Activated T-helper 1 cell treated with anti-CD3 and anti-CD28 coated beads, Interleukin-12 subunit alpha, Interleukin-12 subunit beta, Interleukin-2, Interleukin-4 antibody, amounts not matched to agents 30 ng/mL and 10 ng/mL and 1 ng/mL, durations not matched to agents 14 hours and 24 hours and 36 hours (primary cell): ENCODE measurements at regions not wholly inside any gene's neighbourhood (a gene's known extent, or its start where the extent isn't known, plus 50 kb on each side); places are given as distances from the start of the nearest gene placed in this dataset.

Experiments used
- DNase-seq: peaks from one replicate; pipeline ENCODE4 v3.0.0; 2021; ENCODE audit warnings: low spot score
- H3K27ac Mint-ChIP-seq: one replicate; pipeline ENCODE4 v1.8.0; 2021; ENCODE audit warnings: mild to moderate bottlenecking, mixed read lengths
- H3K27me3 Mint-ChIP-seq: one replicate; pipeline ENCODE4 v1.8.0; 2022; ENCODE audit warnings: mild to moderate bottlenecking, moderate library complexity, mixed read lengths; ENCODE audit not compliant: insufficient read depth
- H3K36me3 Mint-ChIP-seq: one replicate; pipeline ENCODE4 v1.8.0; 2021; ENCODE audit warnings: low read depth, mixed read lengths
- H3K4me1 Mint-ChIP-seq: one replicate; pipeline ENCODE4 v1.8.0; 2021; ENCODE audit warnings: low read depth, mixed read lengths
- H3K4me3 Mint-ChIP-seq: one replicate; pipeline ENCODE4 v1.8.0; 2021; ENCODE audit warnings: mild to moderate bottlenecking, moderate library complexity, mixed read lengths
- H3K9me3 Mint-ChIP-seq: one replicate; pipeline ENCODE4 v1.8.0; 2021; ENCODE audit warnings: mixed read lengths
- intact Hi-C: fragments of 100-400 bp; cut with micrococcal nuclease; formaldehyde crosslinking; loops from one replicate; pipeline ENCODE4 v1.15.1; 2024

GRCh38 chrX:120021927-120022326 is 55.6 kb downstream of the RHOXF2B start:
- DNase-seq: no peak
- H3K4me1 Mint-ChIP-seq: no peaks in the 10 kb centered on the region
- H3K9me3 Mint-ChIP-seq: no peaks in the 10 kb centered on the region
- peaks cover 29% of the 10 kb centered on the region for H3K27me3 Mint-ChIP-seq
- H3K36me3 Mint-ChIP-seq: no peaks in the 10 kb centered on the region
- H3K4me3 Mint-ChIP-seq: no peak overlapping the region
- H3K27ac Mint-ChIP-seq: no peak overlapping the region
- intact Hi-C loops: no loop called here

- no peaks in the 10 kb centered on the region for H3K36me3 Mint-ChIP-seq
Observed at GRCh38 chrX:120020305-120020704, 57.2 kb downstream of the RHOXF2B start.

GRCh38 chrX:120016068-120016441 is 61.4 kb downstream of the RHOXF2B start:
- intact Hi-C loops: loop anchor here (2.0 kb wide), 1 partner anchor 15 kb away; no protein-coding TSS in a partner anchor
- H3K36me3 Mint-ChIP-seq: no peaks in the 10 kb centered on the region
- no peak for DNase-seq
- no peaks in the 10 kb centered on the region for H3K4me1 Mint-ChIP-seq
- no peaks in the 10 kb centered on the region for H3K9me3 Mint-ChIP-seq
- peaks cover 46% of the 10 kb centered on the region for H3K27me3 Mint-ChIP-seq
- H3K27ac Mint-ChIP-seq: no peak overlapping the region
- H3K4me3 Mint-ChIP-seq: peak overlapping the region; percentile 53

More at GRCh38 chrX:120020305-120020704, 57.2 kb downstream of the RHOXF2B start:
- H3K4me3 Mint-ChIP-seq: no peak overlapping the region
- H3K27ac Mint-ChIP-seq: no peak overlapping the region
- no peaks in the 10 kb centered on the region for H3K9me3 Mint-ChIP-seq
- intact Hi-C loops: no loop called here
- peaks cover 43% of the 10 kb centered on the region for H3K27me3 Mint-ChIP-seq
- DNase-seq: no peak
- no peaks in the 10 kb centered on the region for H3K4me1 Mint-ChIP-seq

- Mint-ChIP-seq H3K4me1 (no peaks in the 10 kb centered on the region), H3K27me3 (peaks cover 47% of the 10 kb centered on the region), H3K27ac (no peak overlapping the region), H3K36me3 (no peaks in the 10 kb centered on the region), H3K4me3 (peak overlapping the region; percentile 53), H3K9me3 (no peaks in the 10 kb centered on the region)
- DNase-seq: no peak
- intact Hi-C loops: loop anchor here (2.0 kb wide), 1 partner anchor 15 kb away; no protein-coding TSS in a partner anchor
Observed at GRCh38 chrX:120015145-120016067, 62.1 kb downstream of the RHOXF2B start.

- no peak overlapping the region for H3K27ac Mint-ChIP-seq
- peaks cover 45% of the 10 kb centered on the region for H3K27me3 Mint-ChIP-seq
- H3K9me3 Mint-ChIP-seq: no peaks in the 10 kb centered on the region
- intact Hi-C loops: no loop called here
- no peaks in the 10 kb centered on the region for H3K4me1 Mint-ChIP-seq
- no peak overlapping the region for H3K4me3 Mint-ChIP-seq
- no peaks in the 10 kb centered on the region for H3K36me3 Mint-ChIP-seq
- no peak for DNase-seq
Observed at GRCh38 chrX:120014354-120015130, 62.9 kb downstream of the RHOXF2B start.

- H3K36me3 Mint-ChIP-seq: no peaks in the 10 kb centered on the region
- H3K4me1 Mint-ChIP-seq: no peaks in the 10 kb centered on the region
- intact Hi-C loops: loop anchor here (2.0 kb wide), 1 partner anchor 15 kb away; no protein-coding TSS in a partner anchor
- no peak overlapping the region for H3K4me3 Mint-ChIP-seq
- H3K27me3 Mint-ChIP-seq: peaks cover 37% of the 10 kb centered on the region
- no peaks in the 10 kb centered on the region for H3K9me3 Mint-ChIP-seq
- DNase-seq: no peak
- H3K27ac Mint-ChIP-seq: no peak overlapping the region
Observed at GRCh38 chrX:120001787-120002186, 58.2 kb upstream of the NKAP start.

- H3K4me3 Mint-ChIP-seq: no peak overlapping the region
- peaks cover 49% of the 10 kb centered on the region for H3K27me3 Mint-ChIP-seq
- DNase-seq: no peak
- no peaks in the 10 kb centered on the region for H3K4me1 Mint-ChIP-seq
- intact Hi-C loops: loop anchor here (2.0 kb wide), 1 partner anchor 16 kb away; no protein-coding TSS in a partner anchor
- no peaks in the 10 kb centered on the region for H3K36me3 Mint-ChIP-seq
- H3K27ac Mint-ChIP-seq: no peak overlapping the region
- H3K9me3 Mint-ChIP-seq: no peaks in the 10 kb centered on the region
Observed at GRCh38 chrX:120000490-120001246, 57.1 kb upstream of the NKAP start.

- Mint-ChIP-seq H3K4me1 (no peaks in the 10 kb centered on the region), H3K27me3 (peaks cover 57% of the 10 kb centered on the region), H3K9me3 (no peaks in the 10 kb centered on the region), H3K4me3 (no peak overlapping the region), H3K36me3 (no peaks in the 10 kb centered on the region), H3K27ac (no peak overlapping the region)
- no peak for DNase-seq
- intact Hi-C loops: no loop called here
Observed at GRCh38 chrX:119999087-119999634, 55.6 kb upstream of the NKAP start.

GRCh38 chrX:119997570-119997969 is 54.0 kb upstream of the NKAP start:
- intact Hi-C loops: no loop called here
- H3K4me3 Mint-ChIP-seq: no peak overlapping the region
- no peaks in the 10 kb centered on the region for H3K36me3 Mint-ChIP-seq
- H3K27ac Mint-ChIP-seq: no peak overlapping the region
- H3K4me1 Mint-ChIP-seq: no peaks in the 10 kb centered on the region
- peaks cover 61% of the 10 kb centered on the region for H3K27me3 Mint-ChIP-seq
- DNase-seq: no peak
- no peaks in the 10 kb centered on the region for H3K9me3 Mint-ChIP-seq

- DNase-seq: no peak
- H3K27ac Mint-ChIP-seq: no peak overlapping the region
- no peaks in the 10 kb centered on the region for H3K36me3 Mint-ChIP-seq
- intact Hi-C loops: no loop called here
- H3K27me3 Mint-ChIP-seq: peaks cover 61% of the 10 kb centered on the region
- no peaks in the 10 kb centered on the region for H3K9me3 Mint-ChIP-seq
- H3K4me3 Mint-ChIP-seq: no peak overlapping the region
- no peaks in the 10 kb centered on the region for H3K4me1 Mint-ChIP-seq
Observed at GRCh38 chrX:119996600-119997524, 53.3 kb upstream of the NKAP start.

- Mint-ChIP-seq H3K4me1 (no peaks in the 10 kb centered on the region), H3K36me3 (no peaks in the 10 kb centered on the region), H3K9me3 (no peaks in the 10 kb centered on the region), H3K27me3 (peaks cover 59% of the 10 kb centered on the region), H3K4me3 (no peak overlapping the region), H3K27ac (no peak overlapping the region)
- no peak for DNase-seq
- intact Hi-C loops: no loop called here
Observed at GRCh38 chrX:119996069-119996468, 52.5 kb upstream of the NKAP start.
